Forelimb muscle (tissue), 1 donor: ENCODE measurements at regions not wholly inside any gene's neighbourhood (a gene's known extent, or its start where the extent isn't known, plus 50 kb on each side); places are given as distances from the start of the nearest gene placed in this dataset.
"Not testable (repeated sequence)": the region's sequence is repeated elsewhere in the genome, so short reads cannot be mapped to it uniquely, and the experiment has no call there.

Experiments
- DNase-seq: peaks from one replicate; pipeline ENCODE4 v3.0.0-alpha.2; 2013; ENCODE audit warnings: low read depth

DNA sequence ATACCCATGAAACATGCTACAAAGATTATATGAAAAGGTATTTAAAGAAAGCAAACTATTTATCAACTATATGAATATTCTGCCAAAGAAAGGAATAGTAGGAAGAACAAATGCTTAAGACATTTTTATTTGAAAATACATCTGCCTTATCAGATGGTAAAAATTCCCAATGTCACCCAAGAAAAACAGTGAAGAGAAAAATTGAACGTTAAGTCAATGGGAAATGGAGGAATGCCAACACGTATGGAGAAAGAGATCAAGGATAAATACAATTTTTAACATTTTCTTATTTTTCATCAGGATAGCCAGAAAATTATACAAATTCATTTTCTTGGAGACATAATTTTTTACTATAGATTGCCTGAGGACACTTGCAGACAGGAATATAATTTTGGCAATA is 394.2 kb downstream of the ZEB2 start:
- no peak for DNase-seq

DNA sequence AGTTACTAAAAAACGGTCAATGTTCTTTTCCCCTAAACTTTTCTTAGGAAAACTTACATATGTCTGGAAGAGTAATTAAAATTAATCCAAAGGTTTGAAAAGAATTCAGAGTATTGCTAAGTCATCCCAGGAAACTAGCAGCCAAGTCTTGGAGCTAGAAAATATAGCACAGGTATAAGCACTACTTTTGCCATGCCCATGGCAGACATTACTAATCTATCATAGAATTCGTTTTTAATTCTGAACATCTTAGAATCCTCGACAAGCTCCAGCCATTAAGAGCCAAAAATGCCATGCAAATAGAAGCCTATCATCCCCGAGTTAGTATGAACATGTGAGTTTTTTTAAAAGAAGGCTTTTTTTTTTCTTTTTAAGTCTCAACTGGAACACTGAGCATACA is 395.0 kb downstream of the ZEB2 start:
- no peak for DNase-seq

DNA sequence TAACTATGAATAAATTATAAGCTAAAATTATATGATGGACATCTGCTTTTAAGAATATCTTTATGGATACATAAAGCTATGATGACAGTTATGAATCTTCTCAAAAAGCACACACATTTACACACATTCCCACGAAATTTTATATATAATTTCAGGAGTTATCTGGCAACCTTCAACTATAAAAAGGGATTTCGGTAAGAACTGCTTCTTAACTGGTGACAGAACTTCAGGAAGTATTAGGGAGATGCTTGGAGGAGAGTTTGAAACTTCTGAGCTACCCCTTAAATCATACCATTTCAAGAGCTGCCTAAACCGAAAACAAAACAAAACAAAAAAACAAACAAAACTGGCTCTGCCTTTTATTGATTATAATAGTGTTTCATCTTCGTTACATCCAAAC is 399.4 kb downstream of the ZEB2 start:
- no peak for DNase-seq

DNA sequence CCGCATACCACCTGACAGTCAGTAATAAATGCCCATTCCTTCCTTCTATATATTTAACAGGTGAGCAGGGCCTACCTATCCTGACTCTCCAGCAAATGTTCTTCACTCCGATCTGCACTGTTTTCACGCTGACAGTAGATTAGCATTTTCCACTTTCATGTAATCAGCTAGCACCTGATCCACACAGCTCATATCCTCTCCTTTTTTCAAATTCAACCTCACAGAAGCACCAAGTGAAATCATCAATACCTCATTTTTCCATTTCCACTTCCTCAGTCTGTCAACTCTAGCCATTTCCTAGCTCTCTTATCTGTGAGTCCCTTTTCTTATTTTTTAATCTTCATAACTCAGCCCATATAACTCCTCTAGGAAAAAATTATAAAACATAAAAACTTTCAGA is 402.8 kb downstream of the ZEB2 start:
- no peak for DNase-seq

DNA sequence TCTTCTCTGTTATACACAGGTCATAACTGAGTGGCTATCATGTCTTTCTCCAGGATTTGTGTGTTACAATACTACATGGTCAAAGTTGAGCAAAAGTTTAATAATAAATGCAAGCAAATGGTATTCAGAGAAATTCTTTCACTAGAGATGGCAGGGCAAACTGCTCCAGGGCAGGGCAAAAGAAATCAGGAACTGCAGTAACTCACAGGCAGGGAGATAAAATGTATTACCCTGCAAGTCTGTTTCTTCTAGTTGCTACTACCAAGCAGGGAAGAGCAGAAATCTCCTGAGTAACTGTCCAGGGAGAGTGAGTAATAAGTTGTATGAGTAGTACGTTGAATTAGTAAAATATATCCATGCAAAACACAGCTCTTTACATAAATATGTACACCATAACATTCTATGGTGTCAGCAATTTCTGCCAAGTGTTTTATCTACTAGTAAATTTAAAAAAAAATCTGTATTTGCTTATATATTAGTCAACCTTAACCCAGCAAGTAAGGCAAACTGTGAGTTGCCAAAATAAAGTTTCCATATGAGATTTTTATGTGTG is 404.1 kb downstream of the ZEB2 start:
- DNase-seq = no peak

DNA sequence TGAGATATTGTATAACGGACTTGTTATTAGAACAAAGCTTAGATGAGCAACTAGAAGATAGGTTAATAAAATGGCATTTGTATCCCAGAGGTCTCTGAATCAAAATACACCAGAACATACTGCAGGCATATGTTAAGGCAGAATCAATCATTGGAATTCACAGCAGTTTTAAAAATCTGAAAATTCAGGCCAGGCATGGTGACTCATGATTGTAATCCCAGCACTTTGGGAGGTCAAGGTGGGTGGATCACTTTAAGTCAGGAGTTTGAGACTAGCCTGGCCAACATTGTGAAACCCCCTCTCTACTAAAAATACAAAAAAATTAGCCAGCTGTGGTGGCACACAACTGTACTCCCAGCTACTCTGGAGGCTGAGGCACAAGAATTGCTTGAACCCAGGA is 405.2 kb downstream of the ZEB2 start:
- no peak for DNase-seq

DNA sequence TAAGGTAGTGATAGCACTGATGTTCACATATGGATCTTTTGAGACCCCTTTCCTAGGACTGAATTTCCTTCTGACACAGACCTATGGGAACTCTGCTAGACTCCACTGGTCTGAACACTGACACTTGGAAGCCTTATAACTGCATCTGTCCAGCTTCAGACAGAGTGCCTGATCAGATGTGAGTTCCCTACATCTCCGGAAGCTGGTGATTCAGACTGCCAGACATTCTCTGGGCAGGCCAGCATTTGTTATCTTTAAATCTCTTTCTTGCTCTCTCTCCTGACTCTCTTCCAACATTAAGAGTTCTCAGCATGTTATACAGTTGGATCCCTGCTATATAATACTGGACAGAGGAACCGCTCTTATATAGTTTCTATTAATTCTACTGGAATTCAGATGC is 408.5 kb downstream of the ZEB2 start:
- no peak for DNase-seq

DNA sequence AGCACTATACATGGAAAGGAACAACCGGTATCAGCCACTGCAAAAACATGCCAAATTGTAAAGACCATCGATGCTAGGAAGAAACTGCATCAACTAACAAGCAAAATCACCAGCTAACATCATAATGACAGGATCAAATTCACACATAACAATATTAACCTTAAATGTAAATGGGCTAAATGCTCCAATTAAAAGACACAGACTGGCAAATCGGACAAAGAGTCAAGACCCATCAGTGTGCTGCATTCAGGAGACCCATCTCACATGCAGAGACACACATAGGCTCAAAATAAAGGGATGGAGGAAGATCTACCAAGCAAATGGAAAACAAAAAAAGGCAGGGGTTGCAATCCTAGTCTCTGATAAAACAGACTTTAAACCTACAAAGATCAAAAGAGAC is 413.8 kb downstream of the ZEB2 start:
- DNase-seq = not testable (repeated sequence)

DNA sequence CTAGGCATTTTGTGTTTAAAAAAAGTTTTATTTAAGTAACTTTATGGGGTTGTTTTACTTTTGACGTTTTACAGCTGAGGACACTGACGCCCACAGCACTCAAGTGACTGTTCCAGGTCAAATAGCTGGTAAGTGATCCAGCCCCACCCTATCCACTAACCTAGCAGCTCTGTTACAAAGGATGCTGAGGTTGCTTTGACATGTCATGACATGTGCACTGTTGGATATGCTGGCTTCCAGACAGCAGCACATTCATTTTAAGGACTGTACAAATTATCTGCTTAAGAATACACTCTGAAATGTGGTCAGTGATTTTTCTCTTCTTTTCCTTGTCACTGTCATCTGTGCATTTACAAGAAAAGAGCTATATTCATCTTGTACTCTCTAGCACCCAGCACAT is 417.5 kb downstream of the ZEB2 start:
- DNase-seq = no peak

DNA sequence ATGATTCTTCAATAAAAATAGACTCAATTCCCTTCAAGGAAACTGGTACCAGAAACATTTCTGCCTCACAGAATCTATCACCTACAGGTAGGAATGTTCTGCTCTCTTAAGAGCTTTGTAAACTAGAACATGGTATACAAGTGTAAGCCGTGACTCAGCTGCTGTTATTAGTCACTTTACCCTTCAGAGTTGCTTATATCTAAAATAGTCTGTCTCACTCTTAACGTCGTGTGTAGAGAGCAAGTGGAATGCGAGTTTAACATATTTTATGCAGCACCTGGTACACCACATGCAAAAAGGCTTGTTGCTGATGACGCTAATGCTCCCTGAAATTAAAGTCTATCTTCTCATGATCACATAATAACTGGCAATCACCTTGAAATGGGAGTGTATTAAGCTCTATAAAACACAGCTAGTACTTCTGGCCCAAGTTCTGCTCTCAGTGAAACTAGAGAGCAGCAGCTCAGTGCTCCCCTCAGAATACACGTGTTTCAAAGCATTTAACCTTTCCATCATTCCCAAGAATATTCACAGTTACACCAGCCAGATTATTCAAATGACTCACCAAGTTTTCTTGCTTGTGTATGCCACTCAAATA is 420.0 kb downstream of the ZEB2 start:
- DNase-seq = no peak

DNA sequence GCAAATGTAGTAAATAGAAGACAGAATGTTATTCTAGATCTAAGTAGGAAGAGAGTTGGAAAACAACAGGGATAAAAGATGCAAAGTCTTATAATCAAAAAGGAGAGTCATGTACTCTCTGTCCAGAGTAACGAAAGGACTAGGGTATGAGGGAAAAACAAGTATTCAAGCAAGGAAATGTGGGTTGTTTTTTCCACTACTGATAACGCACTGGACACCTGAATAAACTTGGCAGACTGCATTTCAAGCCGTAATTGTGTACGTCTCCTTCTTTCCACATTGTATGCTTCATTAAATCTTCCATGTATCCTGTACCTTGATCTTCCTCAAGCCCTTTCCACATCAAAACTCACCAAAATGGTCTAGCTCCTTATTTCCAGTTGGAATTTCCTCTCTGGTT is 420.6 kb downstream of the ZEB2 start:
- no peak for DNase-seq

DNA sequence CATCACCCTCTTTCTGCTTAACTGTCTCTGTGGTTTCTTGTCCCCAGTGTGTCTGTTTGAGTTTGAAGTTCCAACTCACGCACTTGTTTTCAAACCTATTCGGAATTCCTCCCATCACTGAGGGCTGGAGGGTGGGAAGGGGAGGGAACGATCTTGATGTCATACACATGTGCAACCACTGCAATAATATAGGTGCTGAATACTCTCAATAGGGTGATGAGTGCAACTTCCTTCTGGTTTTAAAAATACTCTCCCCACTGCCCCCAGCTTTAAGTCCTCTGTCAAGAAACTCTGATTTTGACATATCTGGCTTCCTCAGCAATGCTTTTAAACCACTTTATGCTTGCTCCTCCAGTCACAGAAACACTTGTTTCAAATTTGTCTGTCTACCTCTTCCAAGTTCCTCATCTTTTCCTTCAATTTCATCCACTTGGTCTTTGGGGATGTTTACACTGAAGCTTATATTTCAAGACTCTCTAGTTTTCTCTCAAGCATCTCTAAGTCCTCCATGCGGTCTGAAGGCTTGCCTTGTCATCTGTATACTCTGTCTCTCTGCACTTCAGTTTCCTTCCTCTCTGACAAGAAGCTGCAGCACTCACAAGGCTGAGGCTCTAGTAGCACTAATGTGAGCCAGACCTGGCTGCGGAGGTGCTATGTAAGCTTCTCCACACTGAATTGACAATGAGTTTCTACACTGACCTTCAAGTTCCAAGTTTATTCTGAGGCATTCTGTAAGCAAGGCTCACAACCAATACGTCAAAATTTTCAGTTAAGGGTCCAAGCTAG is 422.3 kb downstream of the ZEB2 start:
- no peak for DNase-seq

DNA sequence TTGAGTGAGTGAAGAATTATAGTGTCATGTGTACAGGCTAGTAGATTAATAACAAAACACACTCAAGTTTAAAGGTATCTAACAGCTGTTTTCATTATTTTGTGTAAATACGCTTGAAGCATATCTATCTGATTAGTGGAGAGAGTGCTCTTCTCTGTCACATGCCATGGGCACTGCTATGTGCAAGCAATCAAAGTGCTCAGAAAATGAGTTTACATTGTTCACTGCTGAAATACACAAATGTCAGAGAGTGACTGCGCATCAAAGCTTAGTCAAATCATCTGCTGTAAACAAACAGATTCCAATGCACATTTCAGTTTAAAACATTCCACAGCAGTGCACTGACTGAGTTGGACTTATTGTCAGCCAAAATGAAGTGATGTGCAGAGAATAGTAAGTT is 423.4 kb downstream of the ZEB2 start:
- DNase-seq = no peak

DNA sequence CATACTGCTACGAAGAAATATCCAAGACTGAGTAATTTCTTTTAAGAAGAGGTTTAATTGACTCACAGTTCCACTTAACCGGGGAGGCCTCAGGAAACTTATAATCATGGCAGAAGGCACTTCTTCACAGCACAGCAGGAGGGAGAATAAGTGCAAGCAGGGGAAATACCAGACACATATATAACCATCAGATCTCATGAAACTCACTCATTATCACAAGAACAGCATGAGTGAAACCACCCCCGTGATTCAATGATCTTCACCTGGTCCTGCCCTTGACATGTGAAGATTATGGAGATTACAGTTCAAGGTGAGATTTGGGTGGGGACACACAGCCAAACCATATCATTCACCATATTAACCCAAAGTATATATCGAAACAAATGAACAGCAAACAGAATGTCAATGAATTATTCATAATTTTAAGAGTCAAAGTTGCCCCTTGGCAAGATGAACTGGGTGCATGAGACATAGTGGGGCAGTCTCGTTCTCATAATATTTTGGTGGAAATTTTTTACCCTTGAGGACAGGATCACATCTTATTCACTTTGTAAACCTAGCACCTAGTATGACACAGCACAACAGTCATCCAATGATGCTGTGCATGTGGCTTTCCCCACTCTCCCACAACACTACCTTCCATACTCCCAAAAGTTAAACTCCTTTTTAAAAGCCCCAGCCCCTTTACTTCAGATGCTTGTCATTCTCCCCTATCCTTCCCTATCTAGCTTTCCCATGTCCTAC is 425.3 kb downstream of the ZEB2 start:
- no peak for DNase-seq

DNA sequence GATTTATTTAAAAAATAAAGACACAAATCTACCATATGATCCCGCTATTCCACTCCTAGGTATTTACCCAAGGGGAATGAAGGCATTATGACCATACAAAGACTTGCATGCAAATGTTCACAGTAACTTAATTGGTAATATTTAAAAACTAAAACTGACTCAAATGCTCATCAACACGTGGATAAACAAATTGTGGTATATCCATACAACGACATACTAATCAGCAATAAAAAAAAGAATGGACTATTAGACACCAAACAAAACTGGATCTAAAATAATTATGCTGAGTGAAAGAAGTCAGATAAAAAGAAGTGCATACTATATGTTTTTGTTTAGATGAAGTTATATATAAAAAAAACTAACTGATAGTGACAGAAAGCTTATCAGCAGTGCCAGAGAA is 428.3 kb downstream of the ZEB2 start:
- DNase-seq = no peak

DNA sequence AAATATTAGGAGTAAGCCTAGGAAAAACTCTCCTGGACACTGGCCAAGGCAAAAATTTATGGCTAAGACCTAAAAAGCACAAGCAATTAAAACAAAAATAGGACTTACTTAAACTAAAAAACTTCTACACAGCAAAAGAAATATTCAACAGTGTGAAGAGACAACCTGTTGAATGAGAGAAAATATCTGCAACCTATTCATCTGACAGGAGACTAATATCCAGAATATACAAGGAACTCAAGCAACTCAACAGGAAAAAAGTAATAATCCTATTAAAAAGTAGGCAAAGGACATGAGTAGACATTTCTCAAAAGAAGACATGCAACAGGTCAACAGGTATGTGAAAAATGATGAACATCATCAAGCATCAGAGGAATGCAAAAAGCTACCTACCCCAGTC is 431.1 kb downstream of the ZEB2 start:
- no peak for DNase-seq

DNA sequence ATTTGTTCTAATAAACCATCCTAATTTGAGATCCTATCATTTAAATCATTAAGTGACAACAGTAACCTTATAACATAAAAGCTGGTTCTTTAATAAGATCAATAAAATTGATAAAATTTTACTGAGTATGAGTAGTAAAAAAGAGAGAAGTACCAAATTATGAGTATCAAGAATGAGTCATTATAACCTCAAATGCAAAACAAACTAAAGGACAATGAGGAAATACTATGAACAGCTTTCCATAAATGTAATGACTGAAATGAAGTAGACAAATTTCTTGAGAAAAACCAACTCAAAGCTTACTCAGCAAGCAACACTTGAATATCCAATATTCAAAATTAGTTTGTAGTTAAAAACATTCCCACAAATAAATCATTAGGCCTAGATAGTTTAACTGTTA is 433.0 kb downstream of the ZEB2 start:
- DNase-seq = no peak

DNA sequence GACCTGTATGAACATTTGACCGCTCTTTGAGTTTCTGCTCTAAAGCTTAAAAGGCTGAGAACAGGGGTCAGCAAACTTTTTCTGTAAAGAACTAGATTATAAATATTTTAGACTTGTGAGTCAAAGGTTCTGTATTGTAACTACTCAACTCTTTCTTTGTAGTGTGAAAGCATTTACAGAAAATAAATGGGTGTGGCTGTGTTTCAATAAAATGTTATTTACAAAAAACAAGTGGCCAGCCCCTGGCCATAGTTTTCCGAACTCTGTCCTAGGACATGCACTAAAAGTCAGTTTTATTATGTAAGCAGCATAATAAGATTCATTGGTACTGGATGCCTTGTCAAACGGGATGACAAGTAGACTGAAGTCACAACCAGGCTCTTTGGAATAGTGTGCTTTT is 434.9 kb downstream of the ZEB2 start:
- no peak for DNase-seq

DNA sequence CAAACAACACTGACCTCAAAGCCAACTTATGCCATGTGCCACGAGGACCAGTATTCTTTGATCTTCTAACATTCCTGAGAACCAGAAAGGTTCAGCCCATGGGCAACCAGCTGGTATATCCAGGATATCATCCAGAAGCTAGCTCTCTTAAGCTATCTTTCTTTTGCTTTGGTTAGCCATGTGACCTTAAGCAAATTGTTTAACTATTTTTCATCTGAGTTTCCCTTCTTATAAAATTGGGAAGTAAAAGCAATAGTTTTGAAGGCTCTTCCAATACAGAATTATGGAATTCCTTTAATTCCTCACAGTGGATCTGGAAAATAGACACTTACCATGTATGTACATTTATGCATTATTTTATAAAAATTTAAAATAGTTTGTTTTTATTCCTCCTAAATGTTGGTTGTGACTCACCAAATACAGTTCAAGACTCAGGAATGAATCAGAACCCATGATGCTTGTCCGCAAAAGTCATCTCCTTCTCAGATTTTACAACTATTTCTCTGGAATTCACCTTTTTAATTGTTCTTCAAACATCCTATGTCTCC is 435.7 kb downstream of the ZEB2 start:
- DNase-seq = no peak

DNA sequence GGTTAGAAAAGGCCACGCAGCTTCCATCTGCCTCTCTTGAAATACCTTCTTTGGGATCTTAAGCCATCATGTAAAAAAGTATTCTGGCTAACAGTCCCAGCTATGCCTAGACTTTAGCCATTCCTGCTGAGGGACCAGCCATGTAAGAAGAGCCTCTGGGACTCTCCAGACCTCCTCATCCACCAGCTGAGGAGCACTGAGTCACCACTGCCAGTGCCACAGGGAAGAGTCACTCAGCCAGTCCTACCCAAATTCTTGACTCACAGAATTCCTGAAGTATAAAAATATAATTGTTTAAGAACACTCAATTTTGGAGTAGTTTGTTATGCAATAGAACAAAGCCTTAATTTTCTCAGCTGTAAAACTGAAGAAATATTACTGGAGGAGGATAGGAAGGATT is 436.7 kb downstream of the ZEB2 start:
- DNase-seq = no peak

DNA sequence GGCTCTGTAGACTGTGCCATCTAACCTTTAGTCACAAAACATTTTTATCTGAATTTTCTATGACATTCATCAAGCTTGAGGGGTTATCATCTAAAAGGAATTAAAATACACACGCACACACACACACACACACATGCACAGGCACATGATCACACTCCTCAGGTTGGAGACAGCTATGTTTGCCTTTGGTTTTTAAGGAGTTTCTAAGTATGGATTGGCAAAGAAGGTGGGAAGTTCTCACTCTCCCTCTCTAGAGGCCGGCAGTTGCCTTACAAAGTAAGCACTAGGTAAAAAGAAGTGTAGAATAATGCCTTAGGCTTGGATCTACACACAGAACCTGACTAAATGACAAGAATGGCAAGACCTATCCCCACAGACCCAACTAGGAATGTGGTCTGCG is 437.1 kb downstream of the ZEB2 start:
- no peak for DNase-seq

DNA sequence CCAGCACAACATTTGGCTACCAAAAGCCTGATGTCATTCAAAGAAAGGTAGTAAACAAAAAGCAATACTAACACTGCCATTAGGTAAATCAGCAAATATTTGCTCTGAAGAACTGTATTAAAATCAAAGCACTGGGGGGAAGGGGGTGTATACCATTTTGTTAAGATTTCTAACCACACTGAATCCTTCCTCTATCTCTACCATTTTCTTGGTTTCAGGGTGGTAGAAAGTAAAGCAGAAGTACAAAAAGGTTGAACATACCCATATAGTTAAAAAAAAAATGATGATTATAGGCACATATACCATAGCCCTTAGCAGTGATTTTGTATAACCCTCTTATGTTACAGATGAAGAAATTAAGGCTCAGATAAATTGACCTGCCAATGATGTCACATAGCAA is 437.6 kb downstream of the ZEB2 start:
- DNase-seq = no peak

DNA sequence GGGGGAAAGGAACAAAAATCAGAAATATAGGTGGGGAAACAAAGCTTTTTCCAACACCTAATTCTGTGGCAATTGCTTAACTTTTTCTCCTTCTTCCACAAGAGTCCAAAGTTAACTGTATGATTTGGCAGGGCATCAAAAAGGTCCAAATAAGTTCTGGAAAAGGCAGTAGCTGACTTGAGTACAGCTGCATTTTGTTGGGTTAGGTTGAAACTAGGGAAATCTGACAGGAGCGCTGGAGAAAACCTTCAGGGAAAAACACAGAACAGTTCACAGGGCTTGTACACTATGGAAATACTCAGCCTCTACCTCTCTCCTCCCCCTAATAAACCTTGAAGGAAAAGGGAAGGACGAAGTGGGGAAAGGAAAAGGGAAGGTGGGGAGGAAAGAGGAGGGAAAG is 438.6 kb downstream of the ZEB2 start:
- DNase-seq = no peak
